HG03095 (cell line): ENCODE measurements at regions not wholly inside any gene's neighbourhood (a gene's known extent, or its start where the extent isn't known, plus 50 kb on each side); places are given as distances from the start of the nearest gene placed in this dataset.

ENCODE experiments used
- ATAC-seq: cut with Tn5 transposase; IDR thresholded peaks from one replicate; pipeline ENCODE4 v1.9.1; 2021; ENCODE audit warnings: moderate library complexity; ENCODE audit not compliant: unreplicated experiment

- ATAC-seq: no peak
Observed at GRCh38 chr1:208510192-208510952, 266.2 kb upstream of the PLXNA2 start.

- no peak for ATAC-seq
Observed at GRCh38 chr1:208511242-208511860, 267.2 kb upstream of the PLXNA2 start.

DNA sequence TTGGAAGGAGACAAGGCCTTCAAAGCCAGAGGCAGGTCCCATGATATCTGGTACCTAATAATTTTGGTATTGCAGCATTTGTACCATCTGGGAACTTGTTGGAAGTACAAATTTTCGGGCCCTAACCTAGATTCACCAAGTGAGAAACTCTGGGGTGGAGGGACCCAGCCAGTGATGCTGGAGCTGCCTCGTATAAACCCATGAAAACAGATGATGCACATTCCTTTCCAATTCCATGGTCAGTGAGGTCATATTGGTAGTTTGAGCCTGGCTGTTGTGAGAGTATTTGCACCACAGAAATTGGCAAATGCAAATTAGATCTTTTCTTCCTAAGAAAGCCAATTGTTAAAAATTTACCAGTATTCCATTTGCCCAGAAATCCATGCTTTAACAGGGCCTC lies 269.6 kb upstream of the PLXNA2 start:
- ATAC-seq: no peak

GRCh38 chr1:208515129-208515528 lies 270.9 kb upstream of the PLXNA2 start:
- no peak for ATAC-seq

- ATAC-seq: no peak
Observed at GRCh38 chr1:208516780-208517179, 272.6 kb upstream of the PLXNA2 start.

DNA sequence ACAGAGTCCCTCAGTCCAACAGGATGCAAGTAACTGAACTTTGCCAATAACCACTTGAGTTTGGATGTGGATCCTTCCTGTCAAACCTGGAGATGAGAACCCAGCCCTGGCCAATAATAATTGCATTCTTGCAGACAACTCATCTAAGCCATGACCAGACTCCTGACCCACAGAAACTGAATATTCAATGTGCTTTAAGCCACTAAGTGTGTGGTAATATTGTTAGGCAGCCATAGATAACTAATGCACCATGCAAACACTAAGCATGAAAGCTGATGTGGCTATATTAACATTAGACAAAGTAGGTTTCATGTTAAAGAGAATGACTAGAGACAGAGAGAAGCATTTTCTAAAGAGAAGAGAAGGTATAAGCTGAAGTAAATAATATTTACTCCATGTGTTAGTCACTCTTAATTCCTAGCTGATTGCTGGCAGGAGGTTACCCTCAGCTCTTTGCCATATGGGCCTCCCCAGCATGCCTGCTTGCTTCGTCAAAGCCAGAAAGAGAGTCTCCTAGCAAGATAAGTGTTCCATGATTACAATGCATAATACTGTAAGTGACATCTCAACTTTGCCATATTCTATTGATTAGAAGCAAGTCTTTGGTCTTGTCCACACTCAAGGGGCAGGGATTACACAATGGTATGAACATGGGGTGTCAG lies 276.4 kb upstream of the PLXNA2 start:
- no peak for ATAC-seq

DNA sequence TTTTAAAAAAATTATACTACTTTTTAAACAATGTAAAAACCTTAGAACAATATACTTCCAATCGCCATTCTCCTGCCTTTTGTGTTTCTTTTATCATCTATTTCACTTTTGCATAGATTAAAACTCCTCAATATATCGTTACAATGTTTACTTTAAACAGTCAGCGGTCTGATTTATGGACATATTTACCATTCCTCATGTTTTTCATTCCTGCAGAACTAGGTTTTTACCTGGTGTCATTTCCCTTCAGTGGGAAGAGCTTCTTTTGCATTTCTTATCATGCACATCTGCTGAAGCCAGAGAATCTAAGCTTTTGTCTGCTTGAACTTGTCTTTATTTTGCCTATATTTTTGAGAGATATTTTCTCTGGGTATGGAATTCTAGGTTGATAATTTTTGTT lies 277.4 kb upstream of the PLXNA2 start:
- no peak for ATAC-seq

DNA sequence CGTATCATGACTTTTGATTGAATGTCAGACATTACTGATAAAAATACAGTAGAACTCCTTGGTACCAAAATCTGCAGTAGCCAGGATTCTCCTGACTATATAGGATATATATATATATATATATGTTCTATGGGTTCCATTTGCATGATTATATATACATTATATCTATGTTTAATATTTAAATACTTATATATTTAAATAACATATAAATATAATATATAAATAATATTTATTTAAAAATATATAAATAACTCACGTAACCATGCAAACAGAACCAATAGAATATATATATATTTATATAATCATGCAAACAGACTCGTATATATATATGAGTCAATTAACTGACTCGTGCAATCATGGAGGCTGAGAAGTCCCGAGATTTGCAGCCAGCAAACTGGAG lies 278.8 kb upstream of the PLXNA2 start:
- ATAC-seq: no peak

- ATAC-seq: no peak
Observed at GRCh38 chr1:208524376-208524775, 280.2 kb upstream of the PLXNA2 start.

DNA sequence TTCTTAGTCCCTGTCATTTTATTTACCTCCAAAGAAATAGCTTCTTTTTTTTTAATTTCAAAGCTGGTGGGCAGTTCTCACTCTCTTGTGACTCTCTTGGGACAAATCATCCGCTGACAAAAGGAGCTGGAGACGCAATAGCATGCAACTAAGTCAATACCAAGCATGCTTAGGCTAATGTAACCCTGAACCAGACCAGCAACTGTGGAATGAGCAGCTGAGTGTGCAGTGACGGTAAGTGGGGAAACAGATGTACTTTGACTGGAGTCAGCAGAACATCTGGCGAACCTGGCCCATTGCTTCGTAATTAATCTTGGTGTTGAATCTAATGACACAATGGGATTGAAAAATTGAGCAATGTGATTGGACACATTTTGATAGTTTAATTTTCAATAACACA lies 280.7 kb upstream of the PLXNA2 start:
- ATAC-seq: no peak

DNA sequence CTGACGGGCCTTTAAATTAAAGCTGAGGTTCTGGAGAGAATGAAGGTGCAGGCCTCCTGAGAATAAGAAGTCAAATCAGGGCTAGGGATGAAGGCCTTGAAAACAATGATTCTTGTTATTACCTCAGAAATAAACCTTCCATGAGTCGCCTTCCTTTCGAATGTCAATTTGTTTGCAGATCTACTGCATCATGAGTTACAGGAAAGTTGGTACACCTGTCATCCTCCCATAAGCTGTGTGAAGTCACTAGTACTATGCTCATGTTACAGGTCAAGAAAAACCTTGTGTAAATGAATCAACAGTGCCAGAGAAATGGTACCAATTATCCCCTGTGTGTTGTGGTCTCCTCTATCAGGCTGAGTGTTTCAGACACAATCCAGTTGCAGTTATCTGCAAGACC lies 281.2 kb upstream of the PLXNA2 start:
- ATAC-seq: no peak

- no peak for ATAC-seq
Observed at GRCh38 chr1:208526613-208527125, 282.5 kb upstream of the PLXNA2 start.

- no peak for ATAC-seq
Observed at GRCh38 chr1:208527156-208527555, 283.0 kb upstream of the PLXNA2 start.

- no peak for ATAC-seq
Observed at GRCh38 chr1:208528578-208529240, 284.5 kb upstream of the PLXNA2 start.

DNA sequence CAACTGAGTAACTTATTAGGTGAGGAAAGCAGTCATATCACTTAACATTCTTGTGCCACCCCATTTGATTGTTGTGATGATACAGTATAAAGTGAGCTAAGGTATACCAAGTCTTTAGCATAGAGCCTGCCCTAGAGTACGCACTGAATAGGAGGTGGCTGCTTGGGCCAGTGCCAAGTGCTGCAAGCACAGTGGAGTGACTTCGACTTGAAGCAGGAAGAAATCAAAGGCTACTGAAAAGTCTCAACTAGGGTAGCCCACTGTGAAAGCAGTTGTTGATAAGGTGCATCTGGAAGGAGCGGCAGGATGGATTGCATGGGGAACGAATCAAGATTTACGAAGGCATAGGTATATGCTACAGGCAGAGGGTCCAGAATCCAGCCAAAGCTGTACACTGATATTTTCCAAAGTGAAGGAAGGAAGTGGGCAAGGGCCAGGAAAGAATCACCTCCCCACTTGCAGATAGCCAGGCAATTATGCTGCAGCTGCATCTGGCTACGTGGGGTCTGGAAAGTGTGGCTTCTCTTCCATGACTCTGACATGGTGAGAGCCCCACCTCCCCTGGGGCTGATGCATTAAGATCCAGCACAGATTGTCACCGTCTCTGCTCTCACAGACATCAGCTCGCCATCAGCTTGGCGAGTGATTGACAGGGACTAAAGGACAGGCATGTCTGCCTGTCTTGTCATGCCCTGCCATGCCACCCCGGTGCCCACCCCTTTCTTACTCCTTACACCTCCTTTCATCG lies 287.0 kb upstream of the PLXNA2 start:
- ATAC-seq: no peak

DNA sequence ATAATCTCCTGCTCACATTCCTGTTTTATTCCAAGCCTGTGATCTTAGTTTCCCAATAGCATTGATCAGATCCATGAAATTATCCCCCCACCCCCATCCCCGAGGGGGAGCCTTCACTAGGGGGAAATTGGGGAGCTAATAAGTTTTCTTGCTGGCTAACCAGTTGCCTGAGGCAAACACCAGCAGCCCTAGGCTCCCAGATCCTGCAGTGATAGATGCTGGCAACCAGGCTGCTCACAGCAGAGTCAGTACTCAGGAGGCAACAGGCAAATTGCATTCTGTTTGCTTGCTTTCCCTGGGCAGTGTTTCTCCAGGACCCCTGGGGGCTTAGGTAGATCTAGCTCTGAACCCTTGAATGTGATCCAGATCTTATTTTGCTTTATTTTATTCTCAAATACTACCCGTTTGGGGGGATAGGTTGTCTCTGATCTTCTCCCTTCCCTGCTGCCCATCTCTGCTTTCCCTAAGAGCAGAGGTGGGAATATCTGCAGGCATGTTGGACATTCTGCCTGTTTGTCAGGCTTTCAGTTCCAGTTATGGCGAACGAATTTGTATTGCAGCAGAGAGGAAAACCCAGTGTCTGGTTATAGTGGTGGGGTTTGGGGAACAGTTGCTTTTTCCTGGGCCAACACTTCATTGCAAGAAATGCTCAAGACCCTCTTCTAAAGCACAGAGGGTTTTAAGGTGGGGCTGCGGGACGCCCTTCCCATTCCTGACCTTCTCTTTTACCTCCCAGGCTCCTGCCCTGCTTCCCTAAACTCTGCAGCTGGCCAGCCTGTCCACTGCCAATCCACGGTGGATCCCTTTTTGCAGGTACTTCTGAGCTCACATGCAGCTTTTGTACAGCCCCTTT lies 289.8 kb upstream of the PLXNA2 start:
- ATAC-seq: no peak

- no peak for ATAC-seq
Observed at GRCh38 chr1:208534599-208534897, 290.4 kb upstream of the PLXNA2 start.

GRCh38 chr1:208534979-208535378 lies 290.8 kb upstream of the PLXNA2 start:
- ATAC-seq: no peak

- ATAC-seq: no peak
Observed at GRCh38 chr1:208535511-208535910, 291.3 kb upstream of the PLXNA2 start.

DNA sequence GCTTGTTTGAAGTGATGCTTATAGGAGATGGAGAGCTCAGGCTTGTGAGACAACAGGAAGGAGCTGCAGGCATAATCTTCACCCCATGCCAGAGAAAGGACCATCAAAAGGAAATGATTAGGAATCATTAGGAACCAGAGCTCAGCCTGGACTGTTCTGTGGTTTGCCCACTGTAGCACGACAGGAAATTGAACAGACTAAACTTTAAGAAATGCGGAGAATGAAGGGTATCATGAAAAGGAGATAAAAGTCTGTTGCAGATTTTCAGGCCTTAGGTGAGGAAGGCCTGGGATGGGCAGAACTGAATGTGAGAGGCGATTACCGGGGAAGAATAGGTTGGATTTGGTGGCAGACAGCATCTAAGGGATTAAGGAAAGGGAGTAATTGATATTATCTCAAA lies 292.0 kb upstream of the PLXNA2 start:
- no peak for ATAC-seq
